ENCODE measurements at regions not wholly inside any gene's neighbourhood (a gene's known extent, or its start where the extent isn't known, plus 50 kb on each side); places are given as distances from the start of the nearest gene placed in this dataset.
A peak's percentile ranks its signal among the peaks of the same experiment; 100 is the strongest.

DNA sequence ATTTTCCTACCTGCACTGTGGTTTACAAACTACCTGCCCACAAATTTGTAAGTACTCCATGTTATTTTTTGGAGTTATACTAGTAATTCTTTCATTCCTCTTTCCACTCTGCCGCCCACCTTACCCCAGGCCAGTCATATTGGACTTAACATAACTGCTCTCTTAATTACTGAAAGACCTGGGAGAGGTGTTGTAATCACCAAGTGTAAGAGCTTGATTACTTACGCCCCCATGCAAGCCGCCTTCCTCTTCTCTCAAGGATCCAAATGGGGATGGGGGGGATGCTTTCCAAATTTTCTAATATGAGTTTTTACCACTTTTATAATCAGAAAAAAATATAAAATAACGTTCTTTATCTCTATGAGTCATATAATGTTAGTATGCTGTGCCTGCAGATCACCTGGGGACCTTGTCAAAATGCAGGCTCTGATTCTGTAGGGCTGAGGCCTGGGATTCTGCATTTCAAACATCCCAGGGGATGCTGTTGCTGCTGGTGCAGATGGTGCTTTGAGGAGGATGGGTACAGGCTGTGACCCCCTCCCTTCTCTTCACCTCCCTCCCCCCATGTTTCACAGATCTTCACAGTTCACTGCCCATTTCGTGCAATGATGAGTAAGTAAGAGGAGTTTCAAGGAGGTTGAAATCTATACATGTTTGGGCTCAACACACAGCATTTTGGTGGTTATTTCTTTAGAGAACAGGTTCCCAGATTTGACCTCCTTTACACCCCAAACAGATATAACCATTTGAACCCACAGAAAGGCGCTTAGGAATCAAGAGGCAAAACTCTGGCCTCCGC lies 87.3 kb downstream of the SEC61B start:
- Mint-ChIP-seq H3K27me3 (ENCODE audit: low read depth) (no peaks in the 10 kb centered on the region), H3K27ac (ENCODE audit: unreplicated experiment) (no peak overlapping the region), H3K36me3 (ENCODE audit: low read depth) (no peaks in the 10 kb centered on the region), H3K4me3 (ENCODE audit: unreplicated experiment) (no peak overlapping the region), H3K4me1 (ENCODE audit: low read depth) (no peaks in the 10 kb centered on the region), H3K9me3 (ENCODE audit: low read depth) (no peaks in the 10 kb centered on the region)
- DNase-seq (ENCODE audit: low spot score) = no peak
- TF ChIP-seq, protein P1, sequence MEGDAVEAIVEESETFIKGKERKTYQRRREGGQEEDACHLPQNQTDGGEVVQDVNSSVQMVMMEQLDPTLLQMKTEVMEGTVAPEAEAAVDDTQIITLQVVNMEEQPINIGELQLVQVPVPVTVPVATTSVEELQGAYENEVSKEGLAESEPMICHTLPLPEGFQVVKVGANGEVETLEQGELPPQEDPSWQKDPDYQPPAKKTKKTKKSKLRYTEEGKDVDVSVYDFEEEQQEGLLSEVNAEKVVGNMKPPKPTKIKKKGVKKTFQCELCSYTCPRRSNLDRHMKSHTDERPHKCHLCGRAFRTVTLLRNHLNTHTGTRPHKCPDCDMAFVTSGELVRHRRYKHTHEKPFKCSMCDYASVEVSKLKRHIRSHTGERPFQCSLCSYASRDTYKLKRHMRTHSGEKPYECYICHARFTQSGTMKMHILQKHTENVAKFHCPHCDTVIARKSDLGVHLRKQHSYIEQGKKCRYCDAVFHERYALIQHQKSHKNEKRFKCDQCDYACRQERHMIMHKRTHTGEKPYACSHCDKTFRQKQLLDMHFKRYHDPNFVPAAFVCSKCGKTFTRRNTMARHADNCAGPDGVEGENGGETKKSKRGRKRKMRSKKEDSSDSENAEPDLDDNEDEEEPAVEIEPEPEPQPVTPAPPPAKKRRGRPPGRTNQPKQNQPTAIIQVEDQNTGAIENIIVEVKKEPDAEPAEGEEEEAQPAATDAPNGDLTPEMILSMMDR (IDR thresholded peaks at IDR 0.05) = no peak

DNA sequence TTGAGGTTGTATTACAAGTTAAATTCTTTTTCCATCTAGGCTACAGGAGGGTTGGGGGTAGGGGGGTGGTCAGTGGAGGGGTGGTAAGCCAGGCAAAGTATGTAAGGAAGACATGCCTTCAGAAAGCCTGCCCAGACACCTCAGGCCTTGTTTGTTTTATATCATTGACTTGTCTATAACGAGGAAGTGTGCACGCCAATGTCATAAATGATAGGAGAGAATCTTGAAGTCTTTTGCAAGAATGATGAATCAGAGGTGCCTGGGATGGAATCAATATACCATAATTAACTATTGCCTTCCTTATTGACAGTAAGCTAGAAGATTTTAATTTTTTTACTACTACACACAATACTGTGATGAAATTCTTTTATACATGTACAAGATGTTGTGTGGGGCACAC lies 90.7 kb downstream of the SEC61B start:
- no peak for DNase-seq (ENCODE audit: low spot score)
- Mint-ChIP-seq H3K4me3 (ENCODE audit: unreplicated experiment) (no peak overlapping the region), H3K36me3 (ENCODE audit: low read depth) (no peaks in the 10 kb centered on the region), H3K27ac (ENCODE audit: unreplicated experiment) (no peak overlapping the region), H3K9me3 (ENCODE audit: low read depth) (no peaks in the 10 kb centered on the region), H3K4me1 (ENCODE audit: low read depth) (no peaks in the 10 kb centered on the region), H3K27me3 (ENCODE audit: low read depth) (no peaks in the 10 kb centered on the region)
- TF ChIP-seq, protein P1 (IDR thresholded peaks at IDR 0.05) = no peak

DNA sequence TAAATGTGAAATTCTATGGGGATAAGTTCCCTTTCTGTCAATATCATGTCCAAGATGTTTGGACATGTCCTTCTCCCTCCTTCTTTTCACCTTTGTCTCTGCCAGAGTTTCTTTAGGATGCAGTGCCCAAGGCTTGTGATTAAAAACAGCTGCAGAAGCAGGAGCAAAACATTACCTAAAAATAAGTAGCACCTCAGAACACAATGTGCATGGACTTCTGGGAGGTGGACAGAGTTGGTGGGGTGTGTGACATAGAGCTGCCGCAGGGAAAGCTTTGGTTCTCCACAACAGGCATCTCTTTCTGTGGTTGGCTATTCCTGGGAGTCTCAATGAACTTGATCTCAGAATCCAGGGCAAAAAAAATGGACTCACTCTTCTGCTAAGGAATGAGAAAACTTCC lies 97.0 kb downstream of the SEC61B start:
- H3K9me3 Mint-ChIP-seq (ENCODE audit: low read depth) = no peaks in the 10 kb centered on the region
- no peak for DNase-seq (ENCODE audit: low spot score)
- H3K27me3 Mint-ChIP-seq (ENCODE audit: low read depth) = peaks cover 9% of the 10 kb centered on the region
- H3K27ac Mint-ChIP-seq (ENCODE audit: unreplicated experiment) = no peak overlapping the region
- no peaks in the 10 kb centered on the region for H3K4me1 Mint-ChIP-seq (ENCODE audit: low read depth)
- TF ChIP-seq, protein P1 (IDR thresholded peaks at IDR 0.05) = no peak
- H3K4me3 Mint-ChIP-seq (ENCODE audit: unreplicated experiment) = no peak overlapping the region
- H3K36me3 Mint-ChIP-seq (ENCODE audit: low read depth) = no peaks in the 10 kb centered on the region

DNA sequence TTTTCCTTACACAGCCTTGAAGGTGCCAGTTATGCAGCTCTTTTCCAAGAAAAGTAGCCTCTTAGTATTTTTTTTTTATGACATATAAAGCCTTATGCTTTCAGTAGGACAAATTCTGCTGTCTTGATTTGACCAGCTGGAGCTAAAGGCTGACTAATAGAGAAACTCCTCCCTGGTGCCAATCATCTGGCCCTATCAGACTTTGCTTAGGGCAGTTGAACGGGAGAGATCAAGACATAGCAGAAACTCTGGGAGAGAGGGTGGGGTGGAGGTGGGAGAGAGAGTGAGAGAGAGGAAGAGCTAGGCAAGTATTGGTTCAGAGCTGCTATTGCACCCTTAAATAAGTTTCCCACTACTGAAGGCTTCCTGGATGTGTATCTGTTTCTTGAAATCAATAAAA lies 100.2 kb downstream of the SEC61B start:
- H3K27ac Mint-ChIP-seq (ENCODE audit: unreplicated experiment) = no peak overlapping the region
- TF ChIP-seq, protein P1 (IDR thresholded peaks at IDR 0.05) = no peak
- no peak for DNase-seq (ENCODE audit: low spot score)
- H3K4me3 Mint-ChIP-seq (ENCODE audit: unreplicated experiment) = no peak overlapping the region
- H3K27me3 Mint-ChIP-seq (ENCODE audit: low read depth) = peaks cover 12% of the 10 kb centered on the region
- no peaks in the 10 kb centered on the region for H3K36me3 Mint-ChIP-seq (ENCODE audit: low read depth)
- peaks cover 9% of the 10 kb centered on the region for H3K4me1 Mint-ChIP-seq (ENCODE audit: low read depth)
- no peaks in the 10 kb centered on the region for H3K9me3 Mint-ChIP-seq (ENCODE audit: low read depth)

- peaks cover 6% of the 10 kb centered on the region for H3K27me3 Mint-ChIP-seq (ENCODE audit: low read depth)
- no peaks in the 10 kb centered on the region for H3K36me3 Mint-ChIP-seq (ENCODE audit: low read depth)
- no peak overlapping the region for H3K27ac Mint-ChIP-seq (ENCODE audit: unreplicated experiment)
- H3K9me3 Mint-ChIP-seq (ENCODE audit: low read depth) = no peaks in the 10 kb centered on the region
- TF ChIP-seq, protein P1 (IDR thresholded peaks at IDR 0.05) = peak; percentile 11
- peaks cover 9% of the 10 kb centered on the region for H3K4me1 Mint-ChIP-seq (ENCODE audit: low read depth)
- no peak for DNase-seq (ENCODE audit: low spot score)
- H3K4me3 Mint-ChIP-seq (ENCODE audit: unreplicated experiment) = no peak overlapping the region
Observed at GRCh38 chr9:99326112-99326916, 104.2 kb downstream of the SEC61B start.

Data from chondrocyte (in vitro differentiated cells).